GM23338 (cell line): ENCODE measurements at regions not wholly inside any gene's neighbourhood (a gene's known extent, or its start where the extent isn't known, plus 50 kb on each side); places are given as distances from the start of the nearest gene placed in this dataset. TPM values are rescaled to one million over a fixed set of nuclear protein-coding genes. Genes with fewer than 3 reads are reported as not detected.

Experiments
- small RNA-seq: library from RNA; depleted of rRNA; stranded (forward); fragments of <200 nt; gene quantifications from one replicate; pipeline ENCODE3, GENCODE V24; 2014; ENCODE audit warnings: low replicate concordance

Small RNA genes lying in the stretch of these regions (small RNA-seq; reads per million reads assigned to genes)
- gene RNU1-89P (0.30 reads per million, percentile 12 among the genes with 10 or more reads in this experiment), gene SERF1AP1 (not detected)
